ENCODE measurements at regions not wholly inside any gene's neighbourhood (a gene's known extent, or its start where the extent isn't known, plus 50 kb on each side); places are given as distances from the start of the nearest gene placed in this dataset.

DNA sequence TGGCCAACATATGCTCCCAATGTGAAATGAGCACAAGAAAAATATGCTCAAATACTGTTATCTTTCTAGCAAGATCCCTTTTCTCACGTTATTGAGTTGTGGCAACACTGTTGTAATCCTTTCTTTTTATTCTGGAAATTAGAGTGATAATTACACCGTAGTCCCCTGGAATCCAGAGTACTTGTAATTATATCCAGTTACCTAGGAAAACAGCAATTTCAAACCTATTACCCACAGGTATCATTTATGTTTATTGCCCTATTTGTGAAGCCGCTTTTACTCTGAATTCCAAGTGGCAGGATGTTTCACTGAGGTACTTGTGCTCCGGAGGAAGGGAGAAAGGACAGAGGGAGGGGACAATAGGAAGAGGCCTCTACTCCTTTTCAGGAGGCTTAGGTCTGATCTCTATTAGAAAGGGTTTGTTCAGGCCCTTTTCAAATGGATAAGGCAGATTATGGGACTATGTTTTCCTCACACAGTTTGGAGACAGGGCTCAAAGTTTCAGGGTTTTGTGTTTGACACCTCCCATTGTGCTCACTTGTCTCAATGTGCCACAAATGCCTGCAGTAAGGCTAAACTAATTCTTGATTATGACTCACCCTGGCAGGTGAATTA is 646.6 kb downstream of the TUSC7 start:
- intact Hi-C loops (cut with DNase I) = no loop called here
- H3K27ac ChIP-seq = no peak overlapping the region
- TF ChIP-seq, protein P1, sequence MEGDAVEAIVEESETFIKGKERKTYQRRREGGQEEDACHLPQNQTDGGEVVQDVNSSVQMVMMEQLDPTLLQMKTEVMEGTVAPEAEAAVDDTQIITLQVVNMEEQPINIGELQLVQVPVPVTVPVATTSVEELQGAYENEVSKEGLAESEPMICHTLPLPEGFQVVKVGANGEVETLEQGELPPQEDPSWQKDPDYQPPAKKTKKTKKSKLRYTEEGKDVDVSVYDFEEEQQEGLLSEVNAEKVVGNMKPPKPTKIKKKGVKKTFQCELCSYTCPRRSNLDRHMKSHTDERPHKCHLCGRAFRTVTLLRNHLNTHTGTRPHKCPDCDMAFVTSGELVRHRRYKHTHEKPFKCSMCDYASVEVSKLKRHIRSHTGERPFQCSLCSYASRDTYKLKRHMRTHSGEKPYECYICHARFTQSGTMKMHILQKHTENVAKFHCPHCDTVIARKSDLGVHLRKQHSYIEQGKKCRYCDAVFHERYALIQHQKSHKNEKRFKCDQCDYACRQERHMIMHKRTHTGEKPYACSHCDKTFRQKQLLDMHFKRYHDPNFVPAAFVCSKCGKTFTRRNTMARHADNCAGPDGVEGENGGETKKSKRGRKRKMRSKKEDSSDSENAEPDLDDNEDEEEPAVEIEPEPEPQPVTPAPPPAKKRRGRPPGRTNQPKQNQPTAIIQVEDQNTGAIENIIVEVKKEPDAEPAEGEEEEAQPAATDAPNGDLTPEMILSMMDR (IDR thresholded peaks at IDR 0.05) = no peak
- TF ChIP-seq POLR2AphosphoS5 (IDR thresholded peaks at IDR 0.05; ENCODE audit: insufficient read depth in 1 of 2, low read depth in 1 of 2) (no peak), POLR2A (IDR thresholded peaks at IDR 0.05) (no peak)
- H3K4me1 ChIP-seq = no peaks in the 10 kb centered on the region
- DNase-seq (ENCODE audit: extremely low spot score in 2 of 2) = no peak
- H3K27me3 ChIP-seq = no peaks in the 10 kb centered on the region
- H3K9me3 ChIP-seq = no peaks in the 10 kb centered on the region
- no peaks in the 10 kb centered on the region for H3K36me3 ChIP-seq
- H3K4me3 ChIP-seq = no peak overlapping the region

DNA sequence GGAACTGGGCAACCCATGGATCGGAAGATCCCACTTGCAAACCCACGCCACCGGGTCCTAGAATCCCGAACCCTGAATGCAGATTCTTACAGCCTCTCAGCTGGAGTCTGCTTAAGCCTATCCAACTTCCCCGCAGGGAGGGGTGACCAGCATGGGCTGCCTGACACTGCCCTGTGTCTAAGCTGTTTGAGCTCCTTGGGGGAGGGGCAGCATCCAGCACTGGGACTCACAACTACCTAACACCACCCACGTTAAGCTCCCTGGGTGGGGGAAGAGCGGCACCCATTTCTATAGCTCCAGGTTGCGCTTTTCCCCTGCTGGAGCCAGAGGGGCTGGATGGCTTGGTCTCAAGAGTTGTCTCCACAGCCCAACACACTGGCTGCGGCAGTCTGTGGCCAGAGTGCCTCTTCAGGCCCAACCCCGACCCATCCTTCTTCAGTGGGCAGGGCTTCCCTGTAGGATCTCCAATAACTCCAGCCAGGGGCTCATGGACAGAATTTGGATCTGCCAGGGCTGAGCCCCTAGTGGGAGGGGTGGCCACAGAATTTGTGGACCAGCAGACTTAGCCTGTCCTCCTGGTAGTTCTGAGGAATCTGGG is 649.2 kb downstream of the TUSC7 start:
- intact Hi-C loops (cut with DNase I) = no loop called here
- no peaks in the 10 kb centered on the region for H3K9me3 ChIP-seq
- no peak overlapping the region for H3K4me3 ChIP-seq
- no peaks in the 10 kb centered on the region for H3K4me1 ChIP-seq
- H3K36me3 ChIP-seq = no peaks in the 10 kb centered on the region
- no peak for DNase-seq (ENCODE audit: extremely low spot score in 2 of 2)
- H3K27me3 ChIP-seq = no peaks in the 10 kb centered on the region
- TF ChIP-seq, protein P1 (IDR thresholded peaks at IDR 0.05) = no peak
- no peak for TF ChIP-seq POLR2A (IDR thresholded peaks at IDR 0.05)
- no peak for TF ChIP-seq POLR2AphosphoS5 (IDR thresholded peaks at IDR 0.05; ENCODE audit: insufficient read depth in 1 of 2, low read depth in 1 of 2)
- no peak overlapping the region for H3K27ac ChIP-seq

DNA sequence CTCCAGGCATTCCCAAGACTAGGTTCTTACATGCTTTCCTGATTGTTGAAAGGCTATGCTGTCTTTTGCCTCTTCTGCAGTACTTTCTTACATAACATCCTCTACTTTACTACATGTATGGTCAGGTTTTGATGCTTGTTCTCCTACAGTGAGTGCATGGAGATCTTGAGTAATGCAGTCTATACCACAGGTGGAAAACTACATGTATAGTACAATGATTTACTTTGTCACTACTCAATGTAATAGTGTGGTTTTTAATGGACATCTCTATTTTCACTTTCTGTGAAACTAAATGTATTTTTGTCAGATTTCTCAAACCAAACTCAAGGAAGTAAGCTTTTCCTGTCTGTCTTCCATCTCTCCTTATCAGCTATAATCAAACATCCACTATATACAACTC is 657.0 kb downstream of the TUSC7 start:
- H3K9me3 ChIP-seq = no peaks in the 10 kb centered on the region
- no peak overlapping the region for H3K27ac ChIP-seq
- TF ChIP-seq, protein P1 (IDR thresholded peaks at IDR 0.05) = no peak
- TF ChIP-seq POLR2AphosphoS5 (IDR thresholded peaks at IDR 0.05; ENCODE audit: insufficient read depth in 1 of 2, low read depth in 1 of 2) = no peak
- TF ChIP-seq POLR2A (IDR thresholded peaks at IDR 0.05) = no peak
- H3K36me3 ChIP-seq = no peaks in the 10 kb centered on the region
- no peak for DNase-seq (ENCODE audit: extremely low spot score in 2 of 2)
- no peak overlapping the region for H3K4me3 ChIP-seq
- no peaks in the 10 kb centered on the region for H3K4me1 ChIP-seq
- intact Hi-C loops (cut with DNase I) = no loop called here
- H3K27me3 ChIP-seq = no peaks in the 10 kb centered on the region

DNA sequence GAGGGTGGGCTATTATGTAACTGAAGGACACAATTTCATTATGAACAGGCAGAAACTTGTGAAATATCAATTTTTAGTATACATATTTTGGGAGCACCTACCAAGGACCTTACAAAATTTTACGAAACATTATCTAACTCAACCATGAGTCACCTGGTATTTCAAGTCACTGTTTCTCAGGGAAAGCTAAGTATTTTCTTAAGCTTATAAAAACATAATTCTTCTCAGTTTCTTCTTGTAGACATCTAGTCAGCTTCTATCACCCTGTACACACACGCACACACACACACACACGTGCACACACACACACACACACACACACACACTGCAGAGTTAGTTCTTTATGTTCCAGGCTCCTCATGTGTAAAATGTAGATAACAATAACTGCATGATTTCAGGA is 658.3 kb downstream of the TUSC7 start:
- no peaks in the 10 kb centered on the region for H3K36me3 ChIP-seq
- DNase-seq (ENCODE audit: extremely low spot score in 2 of 2) = no peak
- H3K27ac ChIP-seq = no peak overlapping the region
- H3K9me3 ChIP-seq = no peaks in the 10 kb centered on the region
- no peaks in the 10 kb centered on the region for H3K27me3 ChIP-seq
- no peak overlapping the region for H3K4me3 ChIP-seq
- intact Hi-C loops (cut with DNase I) = no loop called here
- TF ChIP-seq POLR2AphosphoS5 (IDR thresholded peaks at IDR 0.05; ENCODE audit: insufficient read depth in 1 of 2, low read depth in 1 of 2) = no peak
- TF ChIP-seq, protein P1 (IDR thresholded peaks at IDR 0.05) = no peak
- TF ChIP-seq POLR2A (IDR thresholded peaks at IDR 0.05) = no peak
- no peaks in the 10 kb centered on the region for H3K4me1 ChIP-seq

GRCh38 chr3:117380631-117381030 is 671.1 kb downstream of the TUSC7 start:
- no peak overlapping the region for H3K27ac ChIP-seq
- no peak for TF ChIP-seq POLR2AphosphoS5 (IDR thresholded peaks at IDR 0.05; ENCODE audit: insufficient read depth in 1 of 2, low read depth in 1 of 2)
- TF ChIP-seq POLR2A (IDR thresholded peaks at IDR 0.05) = no peak
- TF ChIP-seq, protein P1 (IDR thresholded peaks at IDR 0.05) = no peak
- intact Hi-C loops (cut with DNase I) = no loop called here
- no peaks in the 10 kb centered on the region for H3K9me3 ChIP-seq
- no peak for DNase-seq (ENCODE audit: extremely low spot score in 2 of 2)
- H3K27me3 ChIP-seq = no peaks in the 10 kb centered on the region
- no peak overlapping the region for H3K4me3 ChIP-seq
- no peaks in the 10 kb centered on the region for H3K4me1 ChIP-seq
- H3K36me3 ChIP-seq = no peaks in the 10 kb centered on the region
